ENCODE measurements at regions not wholly inside any gene's neighbourhood (a gene's known extent, or its start where the extent isn't known, plus 50 kb on each side); places are given as distances from the start of the nearest gene placed in this dataset.

- DNase-seq (ENCODE audit: extremely low spot score, insufficient read length, low read depth) (no peak), FAIRE-seq (no peak)
Observed at GRCh38 chr2:120572226-120572625, 163.4 kb upstream of the GLI2 start.

DNA sequence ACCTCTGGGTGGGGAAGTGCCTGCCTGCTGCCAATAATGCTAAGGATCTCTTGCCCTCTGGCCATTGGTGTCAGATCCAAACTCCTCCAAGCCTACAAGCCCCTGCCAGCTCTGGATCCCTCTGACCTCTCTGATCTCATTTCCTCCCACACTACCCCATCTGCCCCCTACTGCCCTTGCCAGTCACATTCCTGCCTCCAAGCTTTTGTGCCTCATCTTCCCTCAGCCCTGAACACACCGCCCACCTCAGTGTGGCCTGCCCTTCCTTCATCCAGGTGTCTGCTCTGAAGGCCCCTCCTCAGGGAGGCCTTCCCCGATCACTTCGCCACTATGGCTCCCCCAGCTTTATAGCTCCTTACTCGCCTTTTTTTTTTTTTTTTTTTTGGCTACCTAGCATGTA, 161.0 kb upstream of the GLI2 start:
- no peak for DNase-seq (ENCODE audit: extremely low spot score, insufficient read length, low read depth)
- no peak for FAIRE-seq

- no peak for FAIRE-seq
Observed at GRCh38 chr2:120575966-120576365, 159.7 kb upstream of the GLI2 start.

GRCh38 chr2:120576509-120577474, 158.9 kb upstream of the GLI2 start:
- FAIRE-seq: no peak

More at GRCh38 chr2:120575966-120576365, 159.7 kb upstream of the GLI2 start:
- no peak for DNase-seq (ENCODE audit: extremely low spot score, insufficient read length, low read depth)

GRCh38 chr2:120577721-120578295, 157.9 kb upstream of the GLI2 start:
- DNase-seq (ENCODE audit: extremely low spot score, insufficient read length, low read depth) (no peak), FAIRE-seq (no peak)

More at GRCh38 chr2:120576509-120577474, 158.9 kb upstream of the GLI2 start:
- no peak for DNase-seq (ENCODE audit: extremely low spot score, insufficient read length, low read depth)

DNA sequence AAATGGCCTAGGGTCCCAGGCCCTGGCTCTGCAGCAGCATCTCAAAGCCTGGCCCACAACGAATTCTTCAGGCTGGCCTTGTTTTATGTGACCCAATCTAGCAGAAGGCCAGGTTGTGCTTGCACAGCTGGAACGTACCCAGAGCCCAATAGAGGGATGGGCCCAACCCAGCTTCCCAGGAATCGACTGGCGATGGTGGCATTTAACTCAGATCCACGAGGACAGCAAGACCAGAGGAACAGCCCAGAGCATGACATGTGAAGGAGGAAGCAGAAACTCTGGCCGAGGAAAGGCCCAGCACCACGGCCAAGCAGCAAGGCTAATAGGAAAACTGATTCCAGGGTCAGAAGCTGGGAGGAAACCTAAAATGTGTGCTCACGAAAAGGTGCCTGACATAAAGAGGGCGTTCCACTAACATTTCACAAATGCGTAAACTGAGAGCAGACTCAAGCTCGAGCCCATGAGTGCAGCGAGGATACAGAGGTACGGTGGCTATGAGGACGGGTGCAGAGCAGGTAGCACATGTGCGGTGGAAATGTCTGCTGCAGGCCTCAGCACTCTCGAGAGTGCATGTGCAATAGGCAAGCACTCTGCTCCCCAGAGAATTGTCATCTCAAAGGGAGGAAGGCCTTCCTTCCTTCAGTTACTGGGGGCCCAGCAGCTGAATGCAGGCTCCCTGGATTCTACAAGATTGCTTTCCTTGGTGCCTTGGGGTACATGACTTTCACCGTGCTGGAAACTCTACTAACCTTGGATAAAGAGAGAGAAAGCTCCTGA, 156.9 kb upstream of the GLI2 start:
- FAIRE-seq: no peak

DNA sequence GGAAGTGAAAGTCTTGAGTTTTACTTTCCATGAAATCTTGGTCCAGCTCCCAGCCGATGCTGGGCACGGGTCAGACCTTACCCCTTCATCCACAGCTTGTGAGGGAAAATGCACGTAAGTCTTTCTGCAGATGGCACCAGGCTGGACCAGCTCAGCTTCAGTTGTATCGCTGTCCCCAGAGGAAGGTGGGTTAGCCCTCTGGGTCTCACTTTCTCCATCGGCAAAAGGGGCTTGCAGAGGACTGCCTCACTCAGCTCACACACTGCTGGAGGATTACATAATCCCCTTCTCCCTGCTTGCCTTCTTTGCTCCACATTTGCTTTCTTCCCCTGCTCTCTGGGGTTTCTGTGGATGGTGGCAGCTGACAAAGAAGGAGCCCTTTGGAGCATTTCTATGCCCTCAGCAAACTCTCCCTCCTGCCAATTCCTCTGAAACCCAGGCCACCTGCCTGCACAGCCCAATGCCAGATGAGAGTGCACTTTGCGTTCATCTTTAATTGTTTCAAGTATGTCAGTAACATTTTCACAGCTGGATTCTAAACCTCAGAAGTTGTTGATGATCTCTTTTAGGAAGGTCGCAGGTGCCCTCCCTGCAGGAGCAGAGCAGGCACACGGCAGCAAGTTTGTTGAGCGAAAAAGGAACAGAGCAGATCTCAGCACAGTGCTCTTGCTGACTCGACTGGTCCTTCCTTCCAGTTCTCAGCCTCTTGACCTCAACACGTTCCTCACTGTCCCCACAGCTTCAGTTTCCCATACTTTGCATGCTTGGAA, 155.6 kb upstream of the GLI2 start:
- FAIRE-seq: no peak
- DNase-seq (ENCODE audit: extremely low spot score, insufficient read length, low read depth): no peak

More for the DNA sequence above, 156.9 kb upstream of the GLI2 start:
- DNase-seq (ENCODE audit: extremely low spot score, insufficient read length, low read depth): no peak

- DNase-seq (ENCODE audit: extremely low spot score, insufficient read length, low read depth): no peak
- no peak for FAIRE-seq
Observed at GRCh38 chr2:120580709-120581108, 155.0 kb upstream of the GLI2 start.

DNA sequence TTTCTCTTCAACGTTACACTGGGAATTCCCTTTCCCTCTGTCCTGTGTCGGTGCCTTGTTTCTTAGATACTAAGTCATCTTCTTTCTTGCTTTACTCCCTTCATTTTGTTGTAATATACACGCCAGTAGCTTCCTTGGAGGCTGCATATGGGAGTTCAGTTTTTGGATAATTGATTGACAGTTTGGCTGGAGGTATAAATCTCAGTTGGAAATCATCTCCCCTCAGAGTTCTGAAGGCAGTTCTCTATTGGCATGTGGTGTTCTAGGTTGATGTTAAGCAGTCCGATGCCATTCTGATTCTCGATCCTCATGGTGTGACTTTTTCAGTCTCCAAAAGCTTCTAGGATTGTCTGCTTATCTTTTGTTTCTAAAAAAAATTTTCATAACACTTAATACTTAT, 152.5 kb upstream of the GLI2 start:
- no peak for FAIRE-seq

GRCh38 chr2:120583851-120584570, 151.7 kb upstream of the GLI2 start:
- no peak for FAIRE-seq
- no peak for DNase-seq (ENCODE audit: extremely low spot score, insufficient read length, low read depth)

More for the DNA sequence above, 152.5 kb upstream of the GLI2 start:
- no peak for DNase-seq (ENCODE audit: extremely low spot score, insufficient read length, low read depth)

DNA sequence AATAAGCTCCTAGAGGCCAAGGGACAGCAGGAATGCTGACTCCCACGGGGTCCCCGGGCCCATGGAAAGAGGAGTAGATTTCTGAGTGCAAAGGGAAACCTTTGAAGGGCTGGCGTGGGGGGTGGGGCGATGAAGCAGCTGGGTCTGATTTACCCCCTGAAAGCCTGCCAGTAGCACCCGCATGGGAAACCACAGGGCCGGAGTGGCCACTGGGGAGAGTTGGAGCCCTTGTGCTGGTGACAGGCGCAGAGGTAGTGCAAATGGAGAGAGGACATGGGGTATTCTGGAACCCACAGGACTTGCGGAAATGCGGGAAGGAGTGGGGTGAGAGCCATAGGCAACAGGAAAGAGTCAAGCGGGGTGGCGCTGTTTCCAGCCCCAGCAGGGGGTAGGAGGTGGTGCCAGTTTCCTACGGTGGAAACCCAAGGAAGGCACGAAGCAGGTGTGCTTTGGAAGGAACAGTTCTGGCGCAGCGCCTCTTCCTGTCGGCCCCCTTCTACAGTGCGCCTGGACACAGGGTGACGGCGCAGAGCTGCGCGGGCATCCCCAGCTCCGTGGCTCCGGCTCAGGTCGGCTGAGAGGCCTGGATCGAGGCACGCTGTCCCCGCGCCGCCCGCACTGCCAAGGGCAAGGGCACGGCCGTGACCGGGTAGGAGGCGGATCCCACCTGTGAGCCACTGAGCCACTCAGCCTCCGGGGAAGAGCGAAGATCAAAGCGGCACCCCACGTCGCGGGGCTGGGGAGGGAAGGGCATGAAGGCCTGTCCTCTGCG, 149.0 kb upstream of the GLI2 start:
- DNase-seq (ENCODE audit: extremely low spot score, insufficient read length, low read depth) (no peak), FAIRE-seq (no peak)

DNA sequence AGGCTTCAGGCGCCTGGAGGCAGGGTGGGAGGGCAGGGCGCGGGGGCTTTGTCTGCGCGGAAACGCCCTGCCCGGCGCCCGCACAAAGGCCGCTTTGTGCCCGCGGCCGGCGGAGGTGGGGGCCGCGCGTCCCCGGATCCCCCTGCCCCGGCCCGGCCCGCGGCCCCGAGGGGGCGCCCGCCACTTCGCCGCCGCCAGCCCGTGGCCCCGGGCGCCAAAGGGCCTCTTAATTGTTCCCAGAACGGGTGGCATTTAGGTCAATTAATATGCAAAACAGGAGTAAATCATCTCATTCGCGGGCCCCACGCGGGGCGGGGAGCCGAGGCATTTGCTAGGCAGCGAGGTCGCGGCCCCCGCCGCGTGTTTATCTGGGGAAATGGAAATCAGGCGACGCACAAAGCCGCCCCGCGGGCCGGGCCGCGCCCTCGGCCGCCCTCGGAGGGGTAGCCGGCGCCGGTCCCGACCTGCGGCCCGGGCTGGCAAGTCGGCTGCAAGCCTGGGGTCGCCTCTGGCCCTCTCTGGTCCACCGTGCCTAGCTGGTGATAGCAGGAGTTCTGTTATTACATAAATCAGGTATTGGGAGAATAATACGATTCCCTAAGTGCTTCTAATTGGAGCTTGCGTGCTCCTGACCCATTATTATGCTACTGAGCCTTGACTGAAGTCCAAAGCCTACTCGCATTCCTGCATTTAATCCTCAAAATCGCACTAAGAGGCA, 148.2 kb upstream of the GLI2 start:
- DNase-seq (ENCODE audit: extremely low spot score, insufficient read length, low read depth): no peak
- FAIRE-seq: no peak

- FAIRE-seq (no peak), DNase-seq (ENCODE audit: extremely low spot score, insufficient read length, low read depth) (no peak)
Observed at GRCh38 chr2:120587997-120588336, 147.7 kb upstream of the GLI2 start.

GRCh38 chr2:120589771-120590608, 145.7 kb upstream of the GLI2 start:
- DNase-seq (ENCODE audit: extremely low spot score, insufficient read length, low read depth): no peak
- FAIRE-seq: no peak

GRCh38 chr2:120590841-120591240, 144.8 kb upstream of the GLI2 start:
- FAIRE-seq (no peak), DNase-seq (ENCODE audit: extremely low spot score, insufficient read length, low read depth) (no peak)

- DNase-seq (ENCODE audit: extremely low spot score, insufficient read length, low read depth): no peak
- FAIRE-seq: no peak
Observed at GRCh38 chr2:120591572-120591971, 144.1 kb upstream of the GLI2 start.

DNA sequence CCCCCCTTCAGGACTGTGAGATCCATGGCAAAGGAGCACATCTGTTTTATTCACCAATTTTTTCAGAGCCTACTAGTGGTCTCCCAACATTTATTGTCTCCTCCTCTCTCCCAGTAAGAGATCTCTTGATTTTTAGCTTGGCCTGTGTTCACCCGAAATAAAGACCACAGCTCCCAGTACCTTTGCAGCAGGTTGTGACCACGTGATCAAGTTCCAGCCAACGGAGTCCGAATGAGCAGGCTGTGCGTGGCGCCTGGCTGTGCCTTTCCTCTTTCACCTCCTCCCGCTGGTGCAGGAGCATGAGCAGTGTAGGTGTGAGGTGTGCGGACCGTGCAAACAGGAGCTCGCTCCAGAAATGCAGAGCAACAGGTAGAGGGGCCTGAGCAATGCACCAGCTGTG, 143.6 kb upstream of the GLI2 start:
- no peak for FAIRE-seq

More for the DNA sequence above, 143.6 kb upstream of the GLI2 start:
- DNase-seq (ENCODE audit: extremely low spot score, insufficient read length, low read depth): no peak

Measured in GM18507 (cell line).